ENCODE measurements at regions not wholly inside any gene's neighbourhood (a gene's known extent, or its start where the extent isn't known, plus 50 kb on each side); places are given as distances from the start of the nearest gene placed in this dataset.
A peak's percentile ranks its signal among the peaks of the same experiment; 100 is the strongest.
"Not testable (repeated sequence)": the region's sequence is repeated elsewhere in the genome, so short reads cannot be mapped to it uniquely, and the experiment has no call there.

- no peak for DNase-seq (ENCODE audit: low read depth in 3 of 3)
Measured at GRCh38 chr5:174984863-174985262, 260.5 kb downstream of the MSX2 start.

GRCh38 chr5:174982485-174982884 is 258.1 kb downstream of the MSX2 start:
- no peak for DNase-seq (ENCODE audit: low read depth in 3 of 3)

DNA sequence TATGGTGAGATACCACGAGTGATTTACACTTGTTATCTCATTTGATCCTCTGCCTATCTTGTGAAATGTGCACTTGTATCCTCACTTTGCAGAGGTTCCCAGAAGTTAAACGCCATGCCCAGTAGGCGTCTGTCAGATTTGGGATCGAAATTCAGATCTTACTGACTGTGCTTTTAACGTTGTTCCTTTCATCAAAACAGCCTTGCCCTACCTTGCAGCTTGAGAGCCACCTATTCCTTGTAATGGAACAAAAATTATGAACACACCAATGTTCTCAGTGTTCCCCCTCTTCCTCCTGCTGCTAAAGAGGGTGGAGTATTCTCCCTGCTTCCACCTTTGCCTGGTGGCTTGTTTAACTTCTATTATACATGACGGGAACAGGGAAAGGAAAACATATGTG is 257.0 kb downstream of the MSX2 start:
- DNase-seq (ENCODE audit: low read depth in 3 of 3): no peak

DNA sequence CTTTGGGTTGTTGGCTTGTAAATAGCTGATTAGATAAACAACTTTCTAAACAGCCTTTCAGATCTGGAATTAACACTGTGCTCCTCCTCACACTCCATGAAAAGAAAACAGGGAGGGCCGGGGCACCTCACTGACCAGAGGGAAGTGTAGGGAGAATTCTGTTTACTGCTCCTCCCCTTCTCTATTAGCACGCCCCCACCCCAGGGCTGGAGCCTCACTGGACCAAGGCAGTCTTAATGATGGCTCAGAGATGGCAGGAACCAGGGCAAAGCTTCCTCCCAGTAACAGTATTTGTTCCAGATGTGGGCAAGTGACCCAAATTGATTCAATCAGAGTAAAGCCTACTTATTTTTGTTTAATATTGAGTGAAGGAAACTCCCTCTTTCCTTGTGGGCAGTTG is 256.6 kb downstream of the MSX2 start:
- DNase-seq (ENCODE audit: low read depth in 3 of 3): no peak

- DNase-seq (ENCODE audit: low read depth in 3 of 3): no peak
Measured at GRCh38 chr5:174972291-174972690, 247.9 kb downstream of the MSX2 start.

DNA sequence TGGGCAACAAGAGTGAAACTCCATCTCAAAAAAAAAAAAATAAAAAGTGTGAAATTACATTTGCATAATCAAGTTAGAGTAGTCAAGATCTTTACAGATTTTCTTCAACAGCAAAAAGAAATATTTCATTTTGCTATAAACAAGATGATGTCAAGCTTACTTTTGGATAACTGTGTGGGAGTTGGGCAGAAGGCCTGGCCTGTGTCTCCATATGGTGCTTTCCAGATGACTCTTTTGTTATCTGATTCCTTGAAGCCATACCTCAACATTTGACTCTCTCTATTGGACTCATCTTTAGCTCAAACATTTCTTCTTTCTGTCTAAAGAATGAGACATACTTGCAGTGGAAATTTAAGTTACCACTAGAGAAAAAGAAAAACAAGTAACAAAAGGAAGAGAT is 246.8 kb downstream of the MSX2 start:
- DNase-seq (ENCODE audit: low read depth in 3 of 3): no peak

- DNase-seq (ENCODE audit: low read depth in 3 of 3): no peak
Measured at GRCh38 chr5:174970502-174970901, 246.1 kb downstream of the MSX2 start.

GRCh38 chr5:174953871-174954270 is 229.5 kb downstream of the MSX2 start:
- DNase-seq (ENCODE audit: low read depth in 3 of 3): no peak

DNA sequence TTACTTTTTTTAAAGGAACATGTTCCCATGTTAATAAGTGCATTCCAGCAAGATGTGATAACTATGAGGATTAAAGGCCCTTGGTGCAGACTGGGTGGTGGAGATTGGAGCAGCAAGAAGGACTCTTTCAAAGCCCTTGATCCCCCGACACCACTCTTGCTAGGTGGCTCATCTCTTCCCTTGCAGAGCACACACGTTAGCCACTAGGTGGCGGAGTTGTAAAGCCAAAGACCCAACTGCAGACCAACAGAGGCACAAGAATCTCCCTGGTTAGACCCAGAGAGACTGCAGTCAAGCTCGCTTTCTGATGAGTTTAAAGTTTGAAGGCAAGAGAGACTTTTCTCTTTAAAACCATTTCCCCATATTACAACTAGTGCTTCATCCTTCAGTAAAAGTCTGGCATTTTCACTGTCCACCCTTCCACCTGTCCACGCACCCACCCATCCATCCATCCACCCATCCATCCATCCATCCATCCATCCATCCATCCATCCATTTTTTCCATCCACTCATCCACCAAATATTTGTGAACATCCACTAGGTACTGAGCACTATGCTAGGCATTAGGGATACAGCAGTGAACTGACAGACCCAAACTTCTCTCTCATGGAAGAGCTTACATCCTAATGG is 226.9 kb downstream of the MSX2 start:
- peak; percentile 28 to 35 (median 34) for DNase-seq (ENCODE audit: low read depth in 3 of 3)

DNA sequence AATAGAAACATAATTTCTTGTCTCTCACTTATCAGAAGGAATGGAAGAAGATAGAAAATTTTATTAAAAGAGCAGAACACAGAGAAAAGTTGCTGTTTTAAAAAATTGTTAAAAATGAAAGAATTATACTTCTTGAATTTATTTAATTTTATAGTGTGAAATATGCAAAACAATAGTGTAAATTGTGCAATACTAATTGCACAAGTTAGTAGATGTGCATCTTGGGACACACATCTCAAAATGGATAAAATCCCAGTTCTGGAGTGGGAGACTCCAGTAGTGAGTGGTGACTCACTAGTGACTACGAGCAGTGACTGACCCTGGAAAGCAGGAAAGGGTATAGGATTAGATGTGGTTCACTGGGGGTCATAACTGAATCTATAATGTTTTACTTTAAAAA is 223.2 kb downstream of the MSX2 start:
- DNase-seq (ENCODE audit: low read depth in 3 of 3): no peak

GRCh38 chr5:174945853-174946252 is 221.5 kb downstream of the MSX2 start:
- DNase-seq (ENCODE audit: low read depth in 3 of 3): no peak

DNA sequence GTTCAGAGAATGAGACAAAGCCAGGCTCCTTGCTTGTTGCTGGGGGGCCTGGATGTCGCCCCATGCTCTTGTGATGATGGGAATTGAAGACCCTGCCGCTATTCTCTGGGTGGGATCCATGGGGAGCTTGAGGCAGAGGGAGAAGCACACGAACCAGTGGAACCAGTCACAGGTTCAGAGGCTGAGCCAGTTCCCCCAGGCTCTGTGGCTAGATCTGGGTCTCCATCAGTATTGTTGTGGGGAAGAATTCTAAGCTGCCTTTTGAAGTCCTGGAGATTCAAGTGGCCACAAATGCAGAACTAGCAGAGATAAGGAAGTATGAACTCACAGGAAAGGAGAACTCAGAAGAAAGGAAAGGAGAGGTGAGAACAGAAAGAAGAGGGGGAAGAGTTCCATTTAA is 219.4 kb downstream of the MSX2 start:
- DNase-seq (ENCODE audit: low read depth in 3 of 3): no peak

- DNase-seq (ENCODE audit: low read depth in 3 of 3): not testable (repeated sequence)
Measured at GRCh38 chr5:174943002-174943401, 218.6 kb downstream of the MSX2 start.

- no peak for DNase-seq (ENCODE audit: low read depth in 3 of 3)
Measured at GRCh38 chr5:174937201-174938123, 213.1 kb downstream of the MSX2 start.

DNA sequence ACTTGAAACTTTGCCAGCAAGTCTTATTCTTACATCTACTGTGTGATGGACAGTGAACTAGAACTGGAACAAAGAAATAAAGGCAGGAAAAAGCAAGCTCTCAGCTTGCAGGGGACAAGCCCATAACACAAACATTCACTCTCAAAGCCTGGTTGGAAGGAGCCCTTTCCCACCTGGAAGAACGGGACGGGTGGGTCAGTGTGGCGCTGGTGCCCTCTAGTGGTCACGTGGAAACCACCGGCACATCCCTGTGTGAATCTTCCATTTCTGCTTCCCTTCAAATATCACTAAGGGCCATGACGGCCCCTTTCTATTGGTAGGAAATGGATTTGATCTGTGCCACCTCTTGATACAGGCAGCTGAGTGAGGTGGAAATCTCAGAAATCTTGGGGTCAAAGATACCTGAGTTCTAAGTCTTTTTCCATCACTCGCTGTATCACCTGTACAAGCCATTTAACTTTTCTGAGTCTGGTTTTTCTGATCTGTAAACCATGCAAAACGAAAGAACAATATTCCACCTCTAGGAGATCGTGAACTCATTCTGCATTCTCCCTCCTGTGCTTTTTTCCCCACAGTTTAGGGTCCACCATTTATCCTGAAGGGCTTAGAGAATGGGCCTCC is 211.6 kb downstream of the MSX2 start:
- DNase-seq (ENCODE audit: low read depth in 3 of 3): peak in 2 of 3 donors; percentile 26 to 29

- not testable (repeated sequence) for DNase-seq (ENCODE audit: low read depth in 3 of 3)
Measured at GRCh38 chr5:174931033-174931432, 206.7 kb downstream of the MSX2 start.

GRCh38 chr5:174925586-174925985 is 201.2 kb downstream of the MSX2 start:
- no peak for DNase-seq (ENCODE audit: low read depth in 3 of 3)

DNA sequence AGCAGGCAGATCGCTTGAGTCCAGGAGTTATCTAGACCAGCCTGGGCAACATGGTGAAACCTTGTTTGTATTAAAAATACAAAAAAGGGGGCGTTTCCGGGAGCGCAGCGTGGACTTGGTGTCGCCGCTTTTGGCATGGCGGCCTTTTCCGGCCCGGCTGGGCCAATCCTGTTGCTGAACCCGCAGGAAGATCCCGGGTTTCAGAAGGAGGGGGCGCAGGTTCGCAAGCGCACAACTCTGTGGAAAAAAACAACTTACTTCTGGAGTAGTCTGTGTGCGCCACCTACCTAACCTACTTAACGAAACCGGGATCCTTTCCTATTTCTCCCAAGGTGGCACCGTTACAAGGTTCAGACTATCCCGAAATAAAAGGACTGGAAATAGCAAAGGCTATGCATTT is 198.6 kb downstream of the MSX2 start:
- DNase-seq (ENCODE audit: low read depth in 3 of 3): no peak

DNA sequence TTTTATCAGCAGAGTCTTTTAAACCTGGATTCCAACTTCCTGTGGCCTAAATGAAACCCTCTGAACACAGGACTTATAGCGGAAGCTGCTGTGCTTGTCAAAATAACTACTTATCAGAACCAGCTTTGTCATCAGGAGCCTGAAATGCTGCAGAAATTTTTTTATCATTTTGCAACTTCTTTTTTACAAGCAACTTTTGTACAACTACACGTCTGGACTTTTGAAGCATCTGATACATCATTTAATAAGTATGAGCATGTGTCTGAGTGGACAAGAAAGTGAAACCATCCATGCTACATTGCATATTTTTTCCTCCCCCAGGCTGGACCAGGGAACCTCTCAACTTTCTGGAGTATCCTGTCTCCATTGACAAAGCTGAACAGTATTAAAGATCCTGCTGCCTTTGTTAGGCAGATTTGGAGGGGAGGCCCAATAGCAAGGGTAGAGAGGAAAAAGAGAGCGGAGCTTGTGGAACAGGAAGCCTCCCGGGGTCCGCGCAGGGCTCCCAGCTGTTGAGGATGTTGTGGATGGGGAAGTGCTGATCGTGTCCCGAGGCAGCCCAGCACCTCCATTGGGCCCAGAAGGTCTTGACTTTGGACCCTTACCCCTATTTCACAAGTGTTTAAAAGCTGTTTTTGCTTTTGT is 196.6 kb downstream of the MSX2 start:
- DNase-seq (ENCODE audit: low read depth in 3 of 3): no peak

- DNase-seq (ENCODE audit: low read depth in 3 of 3): no peak
Measured at GRCh38 chr5:174919351-174919750, 195.0 kb downstream of the MSX2 start.

GRCh38 chr5:174918655-174919054 is 194.3 kb downstream of the MSX2 start:
- DNase-seq (ENCODE audit: low read depth in 3 of 3): no peak

DNA sequence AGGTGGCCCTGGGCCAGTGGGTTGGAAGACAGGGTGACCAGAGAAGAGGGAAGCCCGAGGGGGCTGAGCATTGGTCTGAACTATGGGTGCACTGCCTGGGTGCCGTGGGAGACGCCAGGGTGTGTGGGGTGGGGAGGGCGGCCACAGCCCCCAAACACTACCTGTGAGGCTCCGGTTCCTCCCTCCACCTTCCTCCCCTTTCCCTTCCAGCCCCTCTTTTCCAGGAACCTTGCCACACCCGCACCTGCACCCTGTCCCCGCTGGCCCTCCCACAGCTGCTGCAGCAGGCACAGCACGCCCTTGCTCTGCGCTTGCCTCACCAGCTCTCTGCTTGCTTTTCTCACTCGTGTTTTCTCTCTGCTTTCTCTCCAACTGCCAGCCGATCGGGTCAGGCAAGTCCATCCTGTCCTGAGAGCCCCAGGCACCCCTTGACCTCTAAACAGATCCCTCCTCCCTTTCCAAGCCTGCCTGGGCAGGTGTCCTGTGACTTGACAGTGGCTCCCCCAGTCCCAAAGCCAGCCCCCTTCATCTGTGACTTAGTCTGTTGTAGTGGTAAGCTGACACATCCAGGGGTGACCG is 193.7 kb downstream of the MSX2 start:
- no peak for DNase-seq (ENCODE audit: low read depth in 3 of 3)
